Testis (tissue), 2 donors: ENCODE measurements at regions not wholly inside any gene's neighbourhood (a gene's known extent, or its start where the extent isn't known, plus 50 kb on each side); places are given as distances from the start of the nearest gene placed in this dataset.

Source experiments
- CTCF ChIP-seq, 3 experiments: fragments of 450-650 bp in 2 of 3; fragments of 200-600 bp in 1 of 3; sonication (generic) in 1 of 3; IDR thresholded peaks; one replicate each; pipeline ENCODE4 v1.5.1; 2016 to 2019; ENCODE audit warnings: antibody characterized with exemption in 3 of 3, mild to moderate bottlenecking in 2 of 3, moderate library complexity in 1 of 3
- POLR2A ChIP-seq: fragments of 450-650 bp; IDR thresholded peaks from one replicate; pipeline ENCODE4 v1.6.1; 2017; ENCODE audit warnings: antibody characterized with exemption, mild to moderate bottlenecking, moderate library complexity

- no peak for TF ChIP-seq CTCF (IDR thresholded peaks at IDR 0.05)
- TF ChIP-seq POLR2A, result no peak
These were observed 113.8 kb upstream of the KCNK1 start for GRCh38 chr1:233500106-233500505.
